Neural cell (in vitro differentiated cells): ENCODE measurements at regions not wholly inside any gene's neighbourhood (a gene's known extent, or its start where the extent isn't known, plus 50 kb on each side); places are given as distances from the start of the nearest gene placed in this dataset.

Source experiments
- H2AFZ ChIP-seq: fragments of 200-600, 300-800 bp; sonication (generic), shearing (Covaris generic); 2 replicates; pipeline ENCODE4 v1.6.0; 2014; ENCODE audit warnings: low read depth, mild to moderate bottlenecking, antibody characterized with exemption, low read length, moderate library complexity
- H3F3A ChIP-seq: fragments of 200-600 bp; shearing (Covaris generic); 2 replicates; pipeline ENCODE4 v1.6.1; 2016; ENCODE audit warnings: mild to moderate bottlenecking, moderate library complexity, mixed read lengths, antibody characterized with exemption, low read length; ENCODE audit not compliant: insufficient read depth, poor library complexity, severe bottlenecking
- H3K27ac ChIP-seq: fragments of 200-600, 300-800 bp; sonication (generic), shearing (Covaris generic); 2 replicates; pipeline ENCODE4 v1.5.1; 2014; ENCODE audit warnings: mild to moderate bottlenecking, low read length, moderate library complexity
- H3K27me3 ChIP-seq: fragments of 300-800, 200-600 bp; sonication (generic), shearing (Covaris generic); 2 replicates; pipeline ENCODE4 v1.6.0; 2014; ENCODE audit warnings: mild to moderate bottlenecking, low read depth, low read length, moderate library complexity; ENCODE audit not compliant: insufficient read depth
- H3K36me3 ChIP-seq: fragments of 300-800, 200-600 bp; sonication (generic), shearing (Covaris generic); 2 replicates; pipeline ENCODE4 v1.5.1; 2014; ENCODE audit warnings: mild to moderate bottlenecking, antibody characterized with exemption, low read length, moderate library complexity; ENCODE audit not compliant: insufficient read depth
- H3K4me2 ChIP-seq: fragments of 300-800, 200-600 bp; sonication (generic), shearing (Covaris generic); 2 replicates; pipeline ENCODE4 v1.6.0; 2014; ENCODE audit warnings: mild to moderate bottlenecking, low read length
- H3K4me3 ChIP-seq: fragments of 300-800, 200-600 bp; sonication (generic), shearing (Covaris generic); 2 replicates; pipeline ENCODE4 v1.5.1; 2014; ENCODE audit warnings: mild to moderate bottlenecking, low read length, moderate library complexity
- H3K79me2 ChIP-seq: fragments of 200-600 bp; shearing (Covaris generic); replicated peaks from 2 replicates; pipeline ENCODE4 v1.6.0; 2014; ENCODE audit warnings: mild to moderate bottlenecking, low read length, moderate library complexity; ENCODE audit not compliant: insufficient read depth
- H3K9ac ChIP-seq: fragments of 300-800, 200-600 bp; sonication (generic), shearing (Covaris generic); 2 replicates; pipeline ENCODE4 v1.6.1; 2016; ENCODE audit warnings: mild to moderate bottlenecking, low read length, mixed read lengths
- H3K9me2 ChIP-seq: fragments of 200-600 bp; shearing (Covaris generic); 2 replicates; pipeline ENCODE4 v1.6.1; 2016; ENCODE audit warnings: mild to moderate bottlenecking, low read length, mixed read lengths; ENCODE audit not compliant: insufficient read depth
- H3K9me3 ChIP-seq: fragments of 200-600, 300-800 bp; sonication (generic), shearing (Covaris generic); 2 replicates; pipeline ENCODE4 v1.6.1; 2016; ENCODE audit warnings: mild to moderate bottlenecking, mixed run types, low read length, moderate library complexity, mixed read lengths
- H4K20me1 ChIP-seq: fragments of 200-600 bp; shearing (Covaris generic); 2 replicates; pipeline ENCODE4 v1.6.1; 2016; ENCODE audit warnings: mild to moderate bottlenecking, mixed run types; ENCODE audit not compliant: insufficient read depth
- CTCF ChIP-seq: fragments of 450-650 bp; IDR thresholded peaks from 2 replicates; pipeline ENCODE4 v1.5.1; 2014; ENCODE audit warnings: antibody characterized with exemption, mild to moderate bottlenecking, moderate library complexity; ENCODE audit not compliant: poor library complexity, severe bottlenecking
- EP300 ChIP-seq: fragments of 450-650 bp; conservative IDR thresholded peaks from 2 replicates; pipeline ENCODE4 v1.6.1; 2014; ENCODE audit warnings: antibody characterized with exemption, mild to moderate bottlenecking, moderate library complexity; ENCODE audit not compliant: poor library complexity, severe bottlenecking
- EZH2 ChIP-seq: fragments of 200-600, 300-800 bp; shearing (Covaris generic), sonication (generic); IDR thresholded peaks from 2 replicates; pipeline ENCODE4 v1.6.1; 2014; ENCODE audit warnings: antibody characterized with exemption, low read length, borderline replicate concordance, mild to moderate bottlenecking; ENCODE audit not compliant: insufficient read depth, poor library complexity, severe bottlenecking
- MXI1 ChIP-seq: fragments of 450-650 bp; conservative IDR thresholded peaks from 2 replicates; pipeline ENCODE4 v1.6.1; 2014; ENCODE audit warnings: antibody characterized with exemption, mild to moderate bottlenecking; ENCODE audit not compliant: poor library complexity, severe bottlenecking
- POLR2AphosphoS5 ChIP-seq: IDR thresholded peaks from 2 replicates; pipeline ENCODE4 v1.6.1; 2012
- RAD21 ChIP-seq: fragments of 450-650 bp; conservative IDR thresholded peaks from 2 replicates; pipeline ENCODE4 v1.6.1; 2014; ENCODE audit warnings: antibody characterized with exemption, mild to moderate bottlenecking, moderate library complexity
- SMC3 ChIP-seq: fragments of 450-650 bp; conservative IDR thresholded peaks from 2 replicates; pipeline ENCODE4 v1.6.1; 2014; ENCODE audit warnings: antibody characterized with exemption, mild to moderate bottlenecking, moderate library complexity; ENCODE audit not compliant: poor library complexity
- TAF1 ChIP-seq: IDR thresholded peaks from 2 replicates; pipeline ENCODE4 v1.6.1; 2012; ENCODE audit warnings: low read depth
- TF ChIP-seq, protein P1 (sequence below): IDR thresholded peaks from 2 replicates; pipeline ENCODE4 v1.6.1; 2012; ENCODE audit warnings: borderline replicate concordance

DNA sequence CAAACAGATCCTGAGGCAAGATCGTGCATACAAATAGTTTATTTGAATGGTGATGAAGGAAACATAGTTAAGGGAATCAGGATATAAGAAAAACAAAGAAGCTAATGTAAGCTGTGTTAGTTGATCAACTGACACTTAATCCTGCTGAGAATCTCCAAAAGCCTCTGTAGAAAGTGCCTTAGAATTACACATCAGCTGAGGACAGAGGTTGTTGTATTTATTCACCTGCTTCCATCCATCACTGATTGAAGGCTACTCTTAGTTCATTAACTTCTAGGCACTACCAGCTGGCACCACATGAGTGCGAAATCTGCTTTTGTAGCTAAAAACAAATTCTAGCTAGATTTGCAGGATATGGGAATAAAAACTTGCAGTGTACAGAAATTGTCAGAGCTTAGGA is 1082.0 kb upstream of the CNTN5 start:
- Histone ChIP-seq H3F3A (no peaks in the 10 kb centered on the region), H3K27ac (no peak overlapping the region), H3K27me3 (no peaks in the 10 kb centered on the region), H3K9ac (no peak overlapping the region), H3K79me2 (no peaks in the 10 kb centered on the region), H3K9me3 (no peaks in the 10 kb centered on the region), H2AFZ (no peak overlapping the region), H3K4me2 (no peak overlapping the region), H3K4me3 (no peak overlapping the region), H3K36me3 (no peaks in the 10 kb centered on the region), H3K9me2 (no peaks in the 10 kb centered on the region), H4K20me1 (no peaks in the 10 kb centered on the region)
- TF ChIP-seq EZH2 (no peak), TAF1 (no peak), RAD21 (no peak), SMC3 (no peak), MXI1 (no peak), POLR2AphosphoS5 (no peak), EP300 (no peak), CTCF (no peak)
- TF ChIP-seq, protein P1, sequence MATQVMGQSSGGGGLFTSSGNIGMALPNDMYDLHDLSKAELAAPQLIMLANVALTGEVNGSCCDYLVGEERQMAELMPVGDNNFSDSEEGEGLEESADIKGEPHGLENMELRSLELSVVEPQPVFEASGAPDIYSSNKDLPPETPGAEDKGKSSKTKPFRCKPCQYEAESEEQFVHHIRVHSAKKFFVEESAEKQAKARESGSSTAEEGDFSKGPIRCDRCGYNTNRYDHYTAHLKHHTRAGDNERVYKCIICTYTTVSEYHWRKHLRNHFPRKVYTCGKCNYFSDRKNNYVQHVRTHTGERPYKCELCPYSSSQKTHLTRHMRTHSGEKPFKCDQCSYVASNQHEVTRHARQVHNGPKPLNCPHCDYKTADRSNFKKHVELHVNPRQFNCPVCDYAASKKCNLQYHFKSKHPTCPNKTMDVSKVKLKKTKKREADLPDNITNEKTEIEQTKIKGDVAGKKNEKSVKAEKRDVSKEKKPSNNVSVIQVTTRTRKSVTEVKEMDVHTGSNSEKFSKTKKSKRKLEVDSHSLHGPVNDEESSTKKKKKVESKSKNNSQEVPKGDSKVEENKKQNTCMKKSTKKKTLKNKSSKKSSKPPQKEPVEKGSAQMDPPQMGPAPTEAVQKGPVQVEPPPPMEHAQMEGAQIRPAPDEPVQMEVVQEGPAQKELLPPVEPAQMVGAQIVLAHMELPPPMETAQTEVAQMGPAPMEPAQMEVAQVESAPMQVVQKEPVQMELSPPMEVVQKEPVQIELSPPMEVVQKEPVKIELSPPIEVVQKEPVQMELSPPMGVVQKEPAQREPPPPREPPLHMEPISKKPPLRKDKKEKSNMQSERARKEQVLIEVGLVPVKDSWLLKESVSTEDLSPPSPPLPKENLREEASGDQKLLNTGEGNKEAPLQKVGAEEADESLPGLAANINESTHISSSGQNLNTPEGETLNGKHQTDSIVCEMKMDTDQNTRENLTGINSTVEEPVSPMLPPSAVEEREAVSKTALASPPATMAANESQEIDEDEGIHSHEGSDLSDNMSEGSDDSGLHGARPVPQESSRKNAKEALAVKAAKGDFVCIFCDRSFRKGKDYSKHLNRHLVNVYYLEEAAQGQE = no peak

DNA sequence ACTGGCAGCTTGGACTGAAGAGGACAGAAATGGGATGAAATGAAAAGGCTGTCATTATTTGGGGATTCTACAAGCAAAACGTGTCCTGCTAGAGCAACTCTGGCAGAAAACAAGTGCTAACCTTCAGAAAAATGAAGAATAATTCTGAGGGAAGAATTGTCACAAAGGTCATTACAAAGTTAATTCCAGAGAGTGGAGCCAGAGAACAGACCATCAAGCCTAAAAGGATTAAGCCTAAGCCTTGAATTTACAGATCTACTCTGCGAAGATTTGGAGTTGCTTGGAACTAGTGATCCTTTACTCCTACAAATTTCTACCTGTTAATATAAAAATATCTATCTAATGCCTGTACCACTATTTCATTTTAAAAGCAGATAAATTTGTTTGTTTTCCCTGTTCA is 1077.3 kb upstream of the CNTN5 start:
- Histone ChIP-seq H3F3A (no peaks in the 10 kb centered on the region), H3K36me3 (no peaks in the 10 kb centered on the region), H3K9me3 (no peaks in the 10 kb centered on the region), H3K9me2 (no peaks in the 10 kb centered on the region), H3K9ac (no peak overlapping the region), H3K79me2 (no peaks in the 10 kb centered on the region), H2AFZ (no peak overlapping the region), H4K20me1 (no peaks in the 10 kb centered on the region), H3K4me2 (no peak overlapping the region), H3K27ac (no peak overlapping the region), H3K27me3 (no peaks in the 10 kb centered on the region), H3K4me3 (no peak overlapping the region)
- TF ChIP-seq EP300 (no peak), MXI1 (no peak), SMC3 (no peak), CTCF (no peak), TAF1 (no peak), POLR2AphosphoS5 (no peak), RAD21 (no peak), EZH2 (no peak)
- TF ChIP-seq, protein P1 = no peak
